ENCODE measurements at regions not wholly inside any gene's neighbourhood (a gene's known extent, or its start where the extent isn't known, plus 50 kb on each side); places are given as distances from the start of the nearest gene placed in this dataset.

DNA sequence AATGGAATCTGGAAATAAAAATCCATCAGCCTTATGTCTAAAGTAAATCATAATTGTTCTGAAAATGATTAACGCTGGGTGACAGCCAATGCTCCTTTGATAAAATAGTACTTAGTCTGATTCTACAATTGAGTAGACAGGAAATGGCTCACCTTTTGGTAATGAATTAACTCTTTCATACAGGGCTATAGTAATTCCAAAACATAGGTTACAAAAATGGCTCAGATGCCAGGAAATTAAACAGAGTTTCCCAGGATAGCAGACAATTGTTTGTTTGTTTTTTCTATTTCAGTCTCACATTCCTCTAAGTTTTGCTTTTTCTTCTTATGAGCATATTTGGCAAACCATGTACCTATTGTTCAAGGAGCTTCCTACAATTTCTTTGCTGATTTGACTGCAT is 257.2 kb upstream of the EPHA7 start:
- TF ChIP-seq, protein P1, sequence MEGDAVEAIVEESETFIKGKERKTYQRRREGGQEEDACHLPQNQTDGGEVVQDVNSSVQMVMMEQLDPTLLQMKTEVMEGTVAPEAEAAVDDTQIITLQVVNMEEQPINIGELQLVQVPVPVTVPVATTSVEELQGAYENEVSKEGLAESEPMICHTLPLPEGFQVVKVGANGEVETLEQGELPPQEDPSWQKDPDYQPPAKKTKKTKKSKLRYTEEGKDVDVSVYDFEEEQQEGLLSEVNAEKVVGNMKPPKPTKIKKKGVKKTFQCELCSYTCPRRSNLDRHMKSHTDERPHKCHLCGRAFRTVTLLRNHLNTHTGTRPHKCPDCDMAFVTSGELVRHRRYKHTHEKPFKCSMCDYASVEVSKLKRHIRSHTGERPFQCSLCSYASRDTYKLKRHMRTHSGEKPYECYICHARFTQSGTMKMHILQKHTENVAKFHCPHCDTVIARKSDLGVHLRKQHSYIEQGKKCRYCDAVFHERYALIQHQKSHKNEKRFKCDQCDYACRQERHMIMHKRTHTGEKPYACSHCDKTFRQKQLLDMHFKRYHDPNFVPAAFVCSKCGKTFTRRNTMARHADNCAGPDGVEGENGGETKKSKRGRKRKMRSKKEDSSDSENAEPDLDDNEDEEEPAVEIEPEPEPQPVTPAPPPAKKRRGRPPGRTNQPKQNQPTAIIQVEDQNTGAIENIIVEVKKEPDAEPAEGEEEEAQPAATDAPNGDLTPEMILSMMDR (IDR thresholded peaks at IDR 0.05), result no peak
- no peak for TF ChIP-seq TCF7L2 (IDR thresholded peaks at IDR 0.05; ENCODE audit: low read depth, low read length)
- TF ChIP-seq SIN3A (IDR thresholded peaks at IDR 0.05; ENCODE audit: borderline replicate concordance, insufficient read depth, low read depth, low read length), result no peak
